MM.1S (cell line): ENCODE measurements at regions not wholly inside any gene's neighbourhood (a gene's known extent, or its start where the extent isn't known, plus 50 kb on each side); places are given as distances from the start of the nearest gene placed in this dataset.
"Not testable (repeated sequence)": the region's sequence is repeated elsewhere in the genome, so short reads cannot be mapped to it uniquely, and the experiment has no call there.

ENCODE experiments used
- DNase-seq: peaks from one replicate; pipeline ENCODE4 v3.0.0-alpha.2; 2015
- H2AFZ ChIP-seq: fragments of 300-600 bp; sonication (generic); 2 replicates; pipeline ENCODE4 v1.6.0; 2016; ENCODE audit warnings: antibody characterized with exemption, low read length
- H3F3A ChIP-seq: fragments of 300-600 bp; sonication (generic); 2 replicates; pipeline ENCODE4 v1.6.1; 2016; ENCODE audit warnings: mild to moderate bottlenecking, antibody characterized with exemption, low read length, moderate library complexity, mixed read lengths; ENCODE audit not compliant: insufficient read depth
- H3K27ac ChIP-seq: fragments of 300-600 bp; sonication (generic); 2 replicates; pipeline ENCODE4 v1.5.1; 2016; ENCODE audit warnings: mild to moderate bottlenecking, low read length
- H3K27me3 ChIP-seq: fragments of 300-600 bp; sonication (generic); replicated peaks from 2 replicates; pipeline ENCODE4 v1.6.0; 2016; ENCODE audit warnings: low read length; ENCODE audit not compliant: insufficient read depth
- H3K36me3 ChIP-seq: fragments of 300-600 bp; sonication (generic); replicated peaks from 2 replicates; pipeline ENCODE4 v1.6.1; 2016; ENCODE audit warnings: mild to moderate bottlenecking, low read length, mixed read lengths; ENCODE audit not compliant: insufficient read depth
- H3K4me1 ChIP-seq: fragments of 300-600 bp; sonication (generic); 2 replicates; pipeline ENCODE4 v1.6.1; 2016; ENCODE audit warnings: low read length, mixed read lengths
- H3K4me2 ChIP-seq: fragments of 300-600 bp; sonication (generic); 2 replicates; pipeline ENCODE4 v1.6.0; 2016; ENCODE audit warnings: low read depth, low read length
- H3K4me3 ChIP-seq: fragments of 300-600 bp; sonication (generic); 2 replicates; pipeline ENCODE4 v1.5.1; 2016; ENCODE audit warnings: low read length, mixed read lengths
- H3K79me2 ChIP-seq: fragments of 300-600 bp; sonication (generic); 2 replicates; pipeline ENCODE4 v1.6.1; 2016; ENCODE audit warnings: mixed run types, low read length, mixed read lengths
- H3K9ac ChIP-seq: fragments of 300-600 bp; sonication (generic); 2 replicates; pipeline ENCODE4 v1.6.1; 2016; ENCODE audit warnings: low read length, mixed read lengths
- H3K9me2 ChIP-seq: fragments of 300-600 bp; sonication (generic); replicated peaks from 2 replicates; pipeline ENCODE4 v1.6.1; 2016; ENCODE audit warnings: mild to moderate bottlenecking, low read length, mixed read lengths; ENCODE audit not compliant: insufficient read depth
- H3K9me3 ChIP-seq: fragments of 300-600 bp; sonication (generic); replicated peaks from 2 replicates; pipeline ENCODE4 v1.6.1; 2016; ENCODE audit warnings: mild to moderate bottlenecking, low read length, mixed read lengths; ENCODE audit not compliant: insufficient read depth
- H4K20me1 ChIP-seq: fragments of 300-600 bp; sonication (generic); 2 replicates; pipeline ENCODE4 v1.6.1; 2016; ENCODE audit warnings: mild to moderate bottlenecking, low read length, moderate library complexity, mixed read lengths; ENCODE audit not compliant: insufficient read depth

DNA sequence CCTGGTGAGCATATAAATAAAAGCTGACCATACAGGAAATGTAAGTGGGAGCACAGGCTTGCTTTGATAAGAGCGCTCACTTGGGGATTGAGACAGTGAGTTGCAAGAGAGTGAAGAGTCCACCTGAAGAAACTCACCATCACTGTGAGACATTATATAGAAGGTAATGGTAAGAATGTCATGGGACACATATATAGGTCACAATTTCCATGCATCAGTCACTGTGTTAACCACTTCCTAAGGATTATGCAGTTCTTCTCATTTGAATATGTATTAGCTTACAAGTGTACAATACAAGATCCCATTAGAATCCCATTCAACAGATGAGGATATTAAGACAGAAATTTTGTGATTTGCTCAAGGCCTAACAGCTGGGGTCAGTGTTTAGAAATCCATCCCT lies 352.4 kb upstream of the NOTCH2NLA start:
- H3K79me2 ChIP-seq, DNase-seq, H3K27me3 ChIP-seq, H3F3A ChIP-seq, H3K27ac ChIP-seq, H4K20me1 ChIP-seq, H3K4me3 ChIP-seq, H3K9ac ChIP-seq, H3K9me2 ChIP-seq, H2AFZ ChIP-seq, H3K4me1 ChIP-seq, H3K4me2 ChIP-seq, H3K36me3 ChIP-seq, H3K9me3 ChIP-seq: not testable (repeated sequence)

DNA sequence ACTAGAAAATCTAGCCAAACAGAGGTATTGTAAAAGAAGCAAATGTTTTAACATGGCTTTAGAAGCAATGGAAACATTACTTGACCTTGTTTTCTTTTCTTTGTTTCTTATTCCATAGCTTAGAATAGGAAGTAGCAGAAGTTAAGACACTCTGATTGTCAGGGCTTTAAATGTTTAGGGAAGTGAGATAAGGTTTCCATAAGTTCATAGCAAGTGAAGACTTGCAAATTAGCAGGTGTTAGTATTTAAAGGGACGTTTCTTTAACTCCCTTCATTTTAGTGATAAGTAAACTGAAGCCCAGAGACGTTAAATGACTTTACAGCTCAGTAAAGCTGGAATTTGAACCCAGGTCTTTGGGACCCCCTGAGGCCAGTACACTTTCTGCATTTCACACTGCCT lies 338.7 kb upstream of the NOTCH2NLA start:
- not testable (repeated sequence) for DNase-seq, H3K9ac ChIP-seq, H3K4me3 ChIP-seq, H3K9me2 ChIP-seq, H3K27ac ChIP-seq, H3K27me3 ChIP-seq, H4K20me1 ChIP-seq, H3F3A ChIP-seq, H2AFZ ChIP-seq, H3K36me3 ChIP-seq, H3K9me3 ChIP-seq, H3K4me1 ChIP-seq, H3K79me2 ChIP-seq, H3K4me2 ChIP-seq

DNA sequence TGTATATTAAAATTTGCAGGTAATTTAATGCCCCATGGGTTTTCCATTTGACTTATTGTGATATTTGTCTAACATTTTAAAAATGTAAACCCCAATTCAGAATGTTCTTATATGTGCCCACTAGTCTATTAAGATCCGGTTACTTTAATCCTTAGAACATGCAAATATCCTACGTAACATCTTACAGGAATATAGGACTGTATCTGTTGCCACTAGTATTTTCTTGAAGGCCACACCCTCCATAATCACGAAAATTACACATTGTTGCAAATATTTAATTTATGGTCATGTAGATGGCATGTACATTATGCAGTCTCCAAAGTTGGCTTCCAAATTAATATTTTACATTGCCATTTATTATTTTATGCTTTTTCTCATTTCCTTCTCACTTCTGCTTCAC lies 329.2 kb upstream of the NOTCH2NLA start:
- not testable (repeated sequence) for H3K4me3 ChIP-seq, H3K79me2 ChIP-seq, H3K9ac ChIP-seq, H3K27ac ChIP-seq, H3F3A ChIP-seq, H3K9me3 ChIP-seq, H3K9me2 ChIP-seq, H3K4me2 ChIP-seq, H2AFZ ChIP-seq, DNase-seq, H3K4me1 ChIP-seq, H3K36me3 ChIP-seq, H3K27me3 ChIP-seq, H4K20me1 ChIP-seq

DNA sequence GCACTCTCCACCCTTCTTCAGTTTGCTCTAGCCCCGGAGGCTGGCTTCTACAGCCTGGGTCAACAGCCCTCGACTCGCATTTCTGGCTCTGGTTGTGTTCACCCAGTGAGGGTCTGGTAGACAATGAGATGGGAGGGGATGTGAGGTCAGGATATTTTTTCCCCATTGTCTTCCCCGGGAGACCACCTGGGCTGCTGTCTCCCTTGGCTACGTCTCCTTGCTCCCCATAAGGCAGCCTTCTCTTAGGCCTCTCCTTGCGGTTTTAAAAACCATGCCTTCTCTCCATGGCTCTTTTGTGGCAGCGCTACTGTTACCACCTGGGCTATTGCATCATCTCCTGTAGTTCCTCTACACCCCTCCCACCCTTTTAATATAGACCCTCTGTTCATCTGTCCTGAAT lies 327.6 kb upstream of the NOTCH2NLA start:
- H3K4me2 ChIP-seq, result not testable (repeated sequence)

DNA sequence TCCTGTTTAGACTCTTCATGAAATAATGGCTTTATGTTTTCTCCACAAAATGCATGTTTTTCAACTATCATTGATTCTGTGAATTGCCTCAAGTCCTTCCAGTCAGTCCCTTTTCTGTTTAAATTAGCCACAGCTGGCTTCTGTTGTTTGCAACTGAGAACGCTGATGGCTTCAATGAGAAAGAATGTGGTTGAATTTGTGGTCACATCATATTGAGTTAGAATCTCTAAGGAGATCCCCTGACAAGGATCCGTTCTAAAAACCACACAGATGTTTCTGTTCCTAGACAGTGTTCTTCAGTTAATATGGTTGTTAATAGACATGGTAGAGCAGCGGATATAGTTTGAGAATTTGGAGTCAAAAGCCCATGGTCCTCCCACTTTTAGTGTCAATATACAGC lies 323.6 kb upstream of the NOTCH2NLA start:
- H3K27me3 ChIP-seq, H3F3A ChIP-seq, H2AFZ ChIP-seq, H3K4me1 ChIP-seq, H3K4me2 ChIP-seq, H4K20me1 ChIP-seq, H3K9me2 ChIP-seq, DNase-seq, H3K4me3 ChIP-seq, H3K9ac ChIP-seq, H3K36me3 ChIP-seq, H3K9me3 ChIP-seq, H3K27ac ChIP-seq, H3K79me2 ChIP-seq: not testable (repeated sequence)

More for the DNA sequence above, 327.6 kb upstream of the NOTCH2NLA start:
- H3K9me3 ChIP-seq, H4K20me1 ChIP-seq, H3K27ac ChIP-seq, H3K79me2 ChIP-seq, H3K9me2 ChIP-seq, H3K36me3 ChIP-seq, H3K4me1 ChIP-seq, H3K4me3 ChIP-seq, H2AFZ ChIP-seq, DNase-seq, H3F3A ChIP-seq, H3K27me3 ChIP-seq, H3K9ac ChIP-seq: not testable (repeated sequence)

DNA sequence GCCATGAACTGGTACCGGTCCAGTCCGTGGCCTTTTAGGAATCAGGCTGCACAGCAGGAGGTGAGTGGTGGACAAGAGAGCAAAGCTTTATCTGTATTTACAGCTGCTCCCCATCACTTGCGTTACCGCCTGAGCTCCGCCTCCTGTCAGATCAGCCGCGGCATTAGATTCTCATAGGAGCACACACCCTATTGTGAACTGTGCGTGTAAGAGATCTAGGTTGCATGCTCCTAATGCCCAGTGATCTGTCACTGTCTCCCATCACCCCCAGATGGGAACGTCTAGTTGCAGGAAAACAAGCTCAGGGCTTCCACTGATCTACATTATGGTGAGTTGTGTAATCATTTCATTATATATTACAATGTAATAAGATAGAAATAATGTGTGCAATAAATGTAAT lies 319.9 kb upstream of the NOTCH2NLA start:
- not testable (repeated sequence) for H3K79me2 ChIP-seq, H3K27ac ChIP-seq, H4K20me1 ChIP-seq, H3K36me3 ChIP-seq, H3F3A ChIP-seq, DNase-seq, H3K4me1 ChIP-seq, H3K9ac ChIP-seq, H3K4me2 ChIP-seq, H2AFZ ChIP-seq, H3K9me2 ChIP-seq, H3K4me3 ChIP-seq, H3K27me3 ChIP-seq, H3K9me3 ChIP-seq

DNA sequence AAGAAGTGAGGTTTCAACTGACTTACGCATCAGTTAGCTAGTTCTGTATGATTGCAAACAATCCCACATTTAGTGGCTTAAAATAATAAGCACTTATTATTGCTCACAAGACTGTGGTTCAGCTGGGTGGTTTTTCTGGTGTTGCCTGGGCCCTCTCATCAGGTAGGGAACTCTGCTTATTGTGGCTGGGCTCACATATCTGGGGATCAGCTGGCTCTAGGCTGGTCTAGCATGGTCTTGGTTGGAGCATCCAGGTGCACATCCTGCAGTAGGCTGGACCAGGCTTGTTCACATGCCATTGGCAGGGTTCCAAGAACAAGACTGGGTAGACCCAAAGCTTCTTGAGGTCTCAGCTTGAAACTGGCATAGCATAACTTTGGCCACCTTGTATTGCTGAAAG lies 317.4 kb upstream of the NOTCH2NLA start:
- not testable (repeated sequence) for H4K20me1 ChIP-seq, H3F3A ChIP-seq, H3K9ac ChIP-seq, H3K27ac ChIP-seq, H3K79me2 ChIP-seq, DNase-seq, H3K27me3 ChIP-seq, H3K4me2 ChIP-seq, H3K4me3 ChIP-seq, H3K36me3 ChIP-seq, H3K9me3 ChIP-seq, H3K4me1 ChIP-seq, H2AFZ ChIP-seq, H3K9me2 ChIP-seq

DNA sequence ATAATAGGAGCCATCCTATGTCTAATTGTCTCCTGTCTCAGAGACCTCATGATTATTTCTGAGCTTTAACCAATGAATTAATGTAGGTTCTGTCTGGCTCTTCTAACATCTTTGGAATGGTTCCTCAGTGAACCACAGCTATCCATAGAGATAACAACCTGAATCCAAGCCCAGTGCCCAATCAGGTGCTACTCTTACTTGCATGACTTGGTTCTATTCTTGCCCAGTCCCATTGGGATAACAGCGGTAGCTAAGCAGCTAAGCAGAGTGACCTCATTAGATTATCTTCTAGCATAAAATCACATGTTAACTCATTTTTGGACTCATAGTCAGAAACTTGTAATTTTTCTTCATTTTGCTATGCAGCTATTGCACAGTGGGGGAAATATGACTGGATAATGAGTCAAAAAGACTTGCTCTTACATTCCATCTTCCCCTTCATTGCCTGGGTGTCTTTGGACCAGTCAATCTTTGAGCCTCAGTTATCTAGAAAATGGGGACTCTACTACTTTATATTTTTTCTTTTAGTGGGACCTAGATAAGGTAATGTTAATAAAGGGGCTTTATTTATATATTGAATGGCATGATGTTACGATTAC lies 309.1 kb upstream of the NOTCH2NLA start:
- H3K27me3 ChIP-seq, H3K4me2 ChIP-seq, H3K9me3 ChIP-seq, H3K4me3 ChIP-seq, H4K20me1 ChIP-seq, H3K9me2 ChIP-seq, H3K4me1 ChIP-seq, H3K27ac ChIP-seq, H3K36me3 ChIP-seq, H3K79me2 ChIP-seq, H2AFZ ChIP-seq, H3K9ac ChIP-seq, H3F3A ChIP-seq, DNase-seq: not testable (repeated sequence)
